ENCODE measurements at regions not wholly inside any gene's neighbourhood (a gene's known extent, or its start where the extent isn't known, plus 50 kb on each side); places are given as distances from the start of the nearest gene placed in this dataset.

- TF ChIP-seq CTCF (conservative IDR thresholded peaks at IDR 0.05; ENCODE audit: low read depth, low read length) (no peak), EZH2 (IDR thresholded peaks at IDR 0.05; ENCODE audit: low read length, unreplicated experiment) (no peak), EZH2phosphoT487 (IDR thresholded peaks at IDR 0.05; ENCODE audit: borderline replicate concordance, low read length) (no peak)
These were observed 1506.5 kb downstream of the TBC1D22A start for GRCh38 chr22:48268771-48269552.

Measured in PC-3 (cell line).